NB4 (cell line): ENCODE measurements at regions not wholly inside any gene's neighbourhood (a gene's known extent, or its start where the extent isn't known, plus 50 kb on each side); places are given as distances from the start of the nearest gene placed in this dataset.

ENCODE experiments used
- CTCF ChIP-seq: IDR thresholded peaks from one replicate; pipeline ENCODE4 v1.5.1; 2012; ENCODE audit warnings: low read depth, low read length
- MAX ChIP-seq: IDR thresholded peaks from 2 replicates; pipeline ENCODE4 v1.6.1; 2011; ENCODE audit warnings: low read depth, low read length
- MYC ChIP-seq: IDR thresholded peaks from 2 replicates; pipeline ENCODE4 v1.6.1; 2011; ENCODE audit warnings: low read depth, low read length
- POLR2A ChIP-seq: IDR thresholded peaks from 2 replicates; pipeline ENCODE4 v1.6.1; 2011; ENCODE audit warnings: mild to moderate bottlenecking; ENCODE audit not compliant: insufficient read length; ENCODE audit errors: extremely low read depth

- TF ChIP-seq CTCF (no peak), MYC (no peak), MAX (no peak), POLR2A (no peak)
These were observed 61.6 kb upstream of the ANKRD1 start for GRCh38 chr10:90982406-90983008.
